Osteoblast (primary cell): ENCODE measurements at regions not wholly inside any gene's neighbourhood (a gene's known extent, or its start where the extent isn't known, plus 50 kb on each side); places are given as distances from the start of the nearest gene placed in this dataset.

Experiments used
- DNase-seq: peaks from one replicate; pipeline ENCODE4 v3.0.0; 2011; ENCODE audit warnings: low spot score, mixed read lengths; ENCODE audit not compliant: insufficient read length; ENCODE audit errors: missing footprints
- H2AFZ ChIP-seq: 2 replicates; pipeline ENCODE4 v1.6.0; 2011; ENCODE audit warnings: mild to moderate bottlenecking, low read length
- H3K27ac ChIP-seq: 2 replicates; pipeline ENCODE4 v1.5.1; 2011; ENCODE audit warnings: mild to moderate bottlenecking, low read depth, low read length, moderate library complexity
- H3K27me3 ChIP-seq: 2 replicates; pipeline ENCODE4 v1.6.0; 2012; ENCODE audit warnings: mild to moderate bottlenecking, control low read depth, inconsistent platforms, low read length, moderate library complexity; ENCODE audit not compliant: insufficient read depth
- H3K36me3 ChIP-seq: 2 replicates; pipeline ENCODE4 v1.5.1; 2011; ENCODE audit warnings: mild to moderate bottlenecking, low read length, control low read depth, moderate library complexity; ENCODE audit not compliant: insufficient read depth
- H3K4me1 ChIP-seq: 2 replicates; pipeline ENCODE4 v1.5.1; 2011; ENCODE audit warnings: mild to moderate bottlenecking, low read length, control low read depth, moderate library complexity; ENCODE audit not compliant: insufficient read depth
- H3K4me2 ChIP-seq: 2 replicates; pipeline ENCODE4 v1.6.0; 2011; ENCODE audit warnings: mild to moderate bottlenecking, low read length; ENCODE audit not compliant: insufficient read depth
- H3K4me3 ChIP-seq: fragments of 200-600 bp; sonication (generic); 3 replicates; pipeline ENCODE4 v1.5.1; 2012; ENCODE audit warnings: mild to moderate bottlenecking, low read length, inconsistent platforms; ENCODE audit not compliant: insufficient read depth
- H3K79me2 ChIP-seq: 2 replicates; pipeline ENCODE4 v1.6.0; 2012; ENCODE audit warnings: mild to moderate bottlenecking, low read length, control low read depth, inconsistent platforms; ENCODE audit not compliant: insufficient read depth
- H3K9me3 ChIP-seq: 2 replicates; pipeline ENCODE4 v1.5.1; 2011; ENCODE audit warnings: low read depth, low read length, control low read depth
- H4K20me1 ChIP-seq: 2 replicates; pipeline ENCODE4 v1.6.0; 2012; ENCODE audit warnings: mild to moderate bottlenecking, low read length, control low read depth; ENCODE audit not compliant: insufficient read depth
- CTCF ChIP-seq: IDR thresholded peaks from 2 replicates; pipeline ENCODE4 v1.5.1; 2011; ENCODE audit warnings: mild to moderate bottlenecking, low read depth, low read length, moderate library complexity; ENCODE audit errors: extremely low read depth

DNA sequence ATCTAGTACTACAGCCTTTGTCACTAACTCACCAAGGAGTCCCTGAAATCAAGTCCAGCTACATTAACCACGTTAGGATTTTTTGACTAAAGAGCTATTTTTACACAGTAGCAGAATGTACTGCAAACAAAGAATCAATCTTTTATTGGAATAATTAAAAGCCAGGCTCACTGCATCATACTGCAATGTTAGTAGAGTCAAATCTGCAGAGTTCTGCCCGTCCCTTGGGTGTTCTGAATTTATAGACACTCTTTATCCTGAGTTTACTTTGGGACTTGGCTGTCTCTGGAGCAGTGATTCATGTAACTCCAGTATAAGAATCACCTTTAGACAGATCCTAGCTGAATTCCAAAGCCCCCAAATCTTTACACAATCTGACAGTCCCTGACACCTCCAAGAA lies 127.9 kb upstream of the THSD7B start:
- Histone ChIP-seq H3K27ac (no peak overlapping the region), H3K36me3 (no peaks in the 10 kb centered on the region), H3K4me3 (no peak overlapping the region), H3K27me3 (no peaks in the 10 kb centered on the region), H2AFZ (no peak overlapping the region), H4K20me1 (no peaks in the 10 kb centered on the region), H3K4me1 (no peaks in the 10 kb centered on the region), H3K9me3 (no peaks in the 10 kb centered on the region), H3K79me2 (no peaks in the 10 kb centered on the region), H3K4me2 (no peak overlapping the region)
- TF ChIP-seq CTCF = no peak
- DNase-seq = no peak

DNA sequence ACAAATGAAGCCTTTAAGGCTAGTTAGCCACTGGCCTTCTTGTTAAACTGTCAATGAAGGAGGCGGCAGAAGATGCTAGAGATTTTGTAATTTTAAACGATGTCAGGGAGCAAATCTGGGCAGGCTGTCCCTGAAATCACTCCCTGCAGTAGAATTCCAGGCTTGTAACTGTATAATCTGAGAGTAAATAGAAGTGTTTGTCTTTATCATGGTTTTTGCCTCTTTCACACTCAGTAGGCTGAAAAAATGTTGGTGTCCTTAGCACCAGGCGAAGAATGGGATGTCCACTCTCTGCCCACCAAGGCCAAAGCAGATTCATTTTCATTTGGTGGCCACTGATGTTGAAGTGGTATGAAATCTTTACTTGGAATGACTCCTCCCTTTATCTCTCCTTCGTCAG lies 136.9 kb upstream of the THSD7B start:
- Histone ChIP-seq H4K20me1 (no peaks in the 10 kb centered on the region), H3K4me1 (no peaks in the 10 kb centered on the region), H3K27me3 (no peaks in the 10 kb centered on the region), H3K27ac (no peak overlapping the region), H3K4me3 (no peak overlapping the region), H3K36me3 (no peaks in the 10 kb centered on the region), H3K9me3 (no peaks in the 10 kb centered on the region), H3K79me2 (no peaks in the 10 kb centered on the region), H3K4me2 (no peak overlapping the region), H2AFZ (no peak overlapping the region)
- no peak for DNase-seq
- no peak for TF ChIP-seq CTCF

- Histone ChIP-seq H3K36me3 (no peaks in the 10 kb centered on the region), H3K79me2 (no peaks in the 10 kb centered on the region)
- no peak for TF ChIP-seq CTCF
Observed at GRCh38 chr2:136613096-136613495, 152.2 kb upstream of the THSD7B start.

DNA sequence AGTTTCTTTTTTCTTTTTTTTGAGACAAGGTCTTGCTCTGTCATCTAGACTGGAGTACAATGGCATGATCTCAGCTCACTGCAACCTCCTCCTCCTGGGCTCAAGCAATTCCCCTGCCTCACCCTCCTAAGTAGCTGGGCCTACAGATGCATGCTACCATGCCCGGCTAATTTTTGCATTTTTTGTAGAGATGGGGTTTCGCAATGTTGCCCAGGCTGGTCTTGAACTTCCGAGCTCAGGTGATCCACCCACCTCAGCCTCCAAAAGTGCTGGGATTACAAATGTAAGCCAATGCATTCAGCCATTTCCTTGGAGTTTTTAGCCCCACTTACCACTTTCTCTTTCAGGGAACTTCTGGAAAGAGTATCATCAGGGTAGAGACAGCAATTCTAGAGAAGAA lies 153.3 kb upstream of the THSD7B start:
- DNase-seq = no peak
- no peaks in the 10 kb centered on the region for H4K20me1 ChIP-seq
- H3K4me3 ChIP-seq = no peak overlapping the region
- no peak overlapping the region for H3K4me2 ChIP-seq
- H3K79me2 ChIP-seq = no peaks in the 10 kb centered on the region
- no peaks in the 10 kb centered on the region for H3K27me3 ChIP-seq
- H2AFZ ChIP-seq = no peak overlapping the region
- H3K27ac ChIP-seq = no peak overlapping the region
- TF ChIP-seq CTCF = no peak
- no peaks in the 10 kb centered on the region for H3K36me3 ChIP-seq
- no peaks in the 10 kb centered on the region for H3K9me3 ChIP-seq
- H3K4me1 ChIP-seq = no peaks in the 10 kb centered on the region

More at GRCh38 chr2:136613096-136613495, 152.2 kb upstream of the THSD7B start:
- Histone ChIP-seq H2AFZ (no peak overlapping the region), H4K20me1 (no peaks in the 10 kb centered on the region), H3K4me1 (no peaks in the 10 kb centered on the region), H3K27ac (no peak overlapping the region), H3K4me2 (no peak overlapping the region), H3K4me3 (no peak overlapping the region), H3K27me3 (no peaks in the 10 kb centered on the region), H3K9me3 (no peaks in the 10 kb centered on the region)
- DNase-seq = no peak
